HG02623 (cell line): ENCODE measurements at regions not wholly inside any gene's neighbourhood (a gene's known extent, or its start where the extent isn't known, plus 50 kb on each side); places are given as distances from the start of the nearest gene placed in this dataset.

Source experiments
- ATAC-seq: cut with Tn5 transposase; IDR thresholded peaks from one replicate; pipeline ENCODE4 v1.9.1; 2021; ENCODE audit warnings: moderate library complexity; ENCODE audit not compliant: unreplicated experiment

DNA sequence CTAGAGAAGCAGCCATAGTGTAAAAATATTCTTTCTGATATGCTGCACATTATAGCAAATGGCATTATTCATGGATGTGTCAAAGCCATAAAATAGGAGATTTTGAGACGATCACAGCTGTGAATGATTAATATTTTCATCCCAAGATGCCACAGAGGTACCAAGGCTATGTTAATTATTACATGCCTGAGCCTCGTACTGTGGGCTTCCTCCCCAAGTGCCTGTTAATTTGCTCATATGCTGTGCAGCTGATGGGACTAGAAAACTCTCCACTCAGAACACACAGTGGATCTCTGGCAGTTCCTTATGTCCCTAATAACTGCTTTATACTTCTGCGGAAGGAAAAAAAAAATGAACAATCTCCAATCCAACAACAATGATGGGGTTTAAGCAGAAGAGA is 184.9 kb upstream of the TSHZ2 start:
- ATAC-seq = no peak

DNA sequence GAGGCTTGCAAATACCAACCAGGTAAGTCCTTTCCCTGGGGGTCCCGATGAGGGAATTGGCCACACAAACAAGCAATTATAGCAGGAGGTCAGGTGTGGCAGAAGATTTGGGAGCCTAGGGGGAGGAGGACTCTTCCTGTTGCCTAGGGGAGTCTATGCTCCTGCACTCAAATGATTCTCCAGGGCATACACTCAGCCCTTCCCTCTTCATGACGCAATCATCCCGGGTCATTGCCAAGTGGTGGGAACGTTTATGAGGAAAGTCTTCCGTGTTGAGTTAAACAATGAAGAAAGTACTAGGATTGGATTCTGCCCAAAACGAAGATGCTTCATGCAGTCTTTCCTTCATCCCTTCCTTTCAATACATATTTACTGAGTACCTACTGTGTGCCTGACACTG is 186.5 kb upstream of the TSHZ2 start:
- ATAC-seq = no peak

DNA sequence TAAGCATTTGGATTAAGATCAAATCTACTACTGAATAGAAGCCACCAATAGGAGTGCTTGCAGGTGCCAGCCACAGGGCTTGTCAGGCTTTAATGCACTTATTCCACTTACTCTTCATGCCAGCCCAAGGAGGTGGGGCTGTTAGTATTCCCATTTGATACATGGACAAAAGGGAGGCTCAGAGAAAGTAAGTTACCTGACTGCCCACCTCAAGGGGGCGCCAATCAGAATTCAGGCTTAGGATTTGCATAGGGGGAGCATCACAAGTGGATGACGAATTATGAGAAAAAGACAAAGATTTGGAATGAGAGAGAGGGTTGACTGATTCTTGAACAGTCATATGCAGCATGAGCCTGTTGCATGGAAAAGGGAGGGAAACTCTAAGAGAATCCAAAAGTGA is 188.4 kb upstream of the TSHZ2 start:
- ATAC-seq = no peak

DNA sequence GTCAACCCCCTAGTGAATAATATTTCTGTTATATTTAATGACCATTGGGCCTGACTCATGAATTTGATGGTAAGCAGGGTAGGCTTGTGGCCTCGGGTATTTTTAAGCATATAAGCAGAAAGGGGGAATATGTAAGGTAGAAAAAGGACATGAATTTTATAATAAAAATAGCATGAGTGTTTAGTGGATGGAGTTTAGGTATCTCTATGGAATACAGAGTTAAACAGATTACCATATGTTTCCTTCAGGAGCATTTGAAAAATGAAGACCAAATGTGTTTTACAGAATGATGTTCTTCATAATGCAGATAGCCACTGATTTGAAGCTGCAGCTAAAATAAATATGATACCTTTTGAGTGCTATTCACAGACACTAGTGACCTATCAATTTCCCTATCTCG is 191.7 kb upstream of the TSHZ2 start:
- ATAC-seq = no peak

DNA sequence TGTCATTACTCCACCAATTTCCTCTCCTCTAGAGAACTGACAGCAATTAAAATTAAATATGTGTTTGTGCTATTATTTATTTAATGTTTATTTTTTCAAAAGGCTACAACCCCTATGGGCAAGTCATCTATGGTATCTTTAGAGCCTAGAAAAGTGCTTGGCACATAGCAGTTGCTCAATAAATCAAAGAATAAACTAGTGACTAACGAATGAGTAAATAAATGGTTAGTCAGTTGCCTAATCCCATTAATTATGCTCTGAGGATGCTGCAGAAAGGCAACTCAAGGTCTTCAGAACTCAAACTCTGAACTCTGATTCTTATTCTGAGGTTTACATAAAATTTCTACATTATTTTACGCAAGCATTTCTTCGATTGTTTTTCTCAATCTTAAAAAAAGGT is 193.0 kb upstream of the TSHZ2 start:
- ATAC-seq = no peak

DNA sequence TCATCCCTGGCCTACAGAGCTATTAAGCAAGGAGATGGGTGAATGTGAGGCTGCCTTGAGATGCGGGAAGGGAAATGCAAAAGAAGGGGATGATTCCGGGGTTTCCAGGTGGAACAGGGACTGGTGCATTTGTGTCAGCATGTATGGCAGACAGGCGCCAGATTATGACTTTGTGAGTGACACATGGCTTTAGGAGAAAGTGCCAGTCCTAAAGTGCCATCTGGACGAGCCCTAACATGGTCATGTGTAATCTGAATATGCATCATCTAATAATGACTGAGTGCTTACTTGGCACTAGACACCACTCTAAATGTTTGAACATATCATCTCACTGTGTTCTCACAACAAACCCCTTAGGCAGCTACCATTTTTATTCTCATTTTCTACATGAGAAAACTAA is 195.0 kb upstream of the TSHZ2 start:
- ATAC-seq = no peak

DNA sequence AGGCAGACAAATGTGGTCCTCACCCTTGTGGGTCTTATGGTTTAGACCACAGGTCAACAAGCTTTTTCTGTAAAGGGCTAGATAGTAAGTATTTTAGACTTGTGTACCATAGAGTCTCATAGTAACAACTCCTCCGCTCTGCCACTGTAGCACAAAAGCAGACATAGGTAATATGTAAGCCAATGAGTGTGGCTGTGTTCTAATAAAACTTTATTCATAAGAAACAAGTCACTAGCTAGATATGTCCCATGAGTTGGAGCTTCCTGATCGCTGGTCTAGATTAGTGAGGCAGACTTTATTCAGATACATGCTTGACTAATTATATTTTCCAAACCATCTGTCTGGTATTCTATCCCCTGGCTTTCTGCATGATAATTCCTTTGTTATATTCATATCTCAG is 196.4 kb upstream of the TSHZ2 start:
- ATAC-seq = no peak

DNA sequence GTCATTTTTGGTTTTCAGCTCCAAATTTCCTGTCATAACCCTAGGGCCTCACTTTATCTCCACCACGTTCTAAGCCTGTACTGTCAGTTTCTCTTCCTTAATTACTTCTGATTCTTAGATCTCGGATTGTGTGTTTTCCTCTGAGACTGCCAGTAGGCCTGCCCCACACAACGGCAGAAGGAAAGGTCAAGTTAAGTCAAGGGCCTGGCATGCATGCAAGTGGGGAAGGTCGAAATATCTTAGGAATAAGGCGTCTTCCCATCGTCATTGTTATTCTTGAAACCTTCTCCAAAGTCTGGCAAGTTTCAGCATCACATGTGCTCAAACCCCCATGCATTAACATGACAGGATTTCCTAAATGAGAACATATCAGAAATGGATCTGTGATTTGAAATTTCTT is 203.5 kb upstream of the TSHZ2 start:
- ATAC-seq = no peak

DNA sequence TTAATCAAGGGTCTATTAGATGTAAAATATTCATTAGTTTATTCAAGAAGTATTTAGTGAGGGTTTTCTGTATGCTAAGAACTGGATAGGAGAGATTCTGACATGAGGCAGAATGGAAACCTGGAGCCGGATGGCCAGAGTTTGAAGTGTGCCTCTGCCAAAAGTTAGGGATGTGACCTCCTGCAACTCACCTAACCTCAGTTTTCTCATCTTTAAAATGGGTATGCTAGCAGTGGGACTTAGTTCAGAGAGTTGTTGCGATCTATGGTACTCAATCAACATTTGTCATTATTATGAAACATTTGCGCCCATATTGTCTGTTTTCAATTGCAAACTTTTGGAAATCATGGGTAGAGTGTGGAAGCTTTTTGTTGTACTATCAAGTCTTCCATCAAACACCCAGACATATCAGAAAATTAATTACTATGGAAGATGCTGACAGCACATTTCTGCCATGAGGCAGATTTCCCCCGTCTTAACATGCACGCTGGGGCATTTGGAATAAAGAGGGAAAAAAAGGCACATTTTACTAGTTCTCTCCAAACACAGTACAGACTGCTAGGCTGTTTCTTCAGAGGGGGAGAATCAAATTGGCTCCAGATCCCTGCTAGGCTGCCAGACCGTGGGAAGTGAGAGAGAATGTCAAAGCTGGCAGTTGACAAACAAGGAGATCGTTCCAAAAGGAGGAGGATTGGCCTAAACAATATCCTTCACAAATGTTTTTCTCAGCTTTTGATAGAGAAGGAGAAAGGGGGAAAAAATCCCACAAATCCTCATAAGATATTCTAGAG is 205.3 kb upstream of the TSHZ2 start:
- no peak for ATAC-seq

DNA sequence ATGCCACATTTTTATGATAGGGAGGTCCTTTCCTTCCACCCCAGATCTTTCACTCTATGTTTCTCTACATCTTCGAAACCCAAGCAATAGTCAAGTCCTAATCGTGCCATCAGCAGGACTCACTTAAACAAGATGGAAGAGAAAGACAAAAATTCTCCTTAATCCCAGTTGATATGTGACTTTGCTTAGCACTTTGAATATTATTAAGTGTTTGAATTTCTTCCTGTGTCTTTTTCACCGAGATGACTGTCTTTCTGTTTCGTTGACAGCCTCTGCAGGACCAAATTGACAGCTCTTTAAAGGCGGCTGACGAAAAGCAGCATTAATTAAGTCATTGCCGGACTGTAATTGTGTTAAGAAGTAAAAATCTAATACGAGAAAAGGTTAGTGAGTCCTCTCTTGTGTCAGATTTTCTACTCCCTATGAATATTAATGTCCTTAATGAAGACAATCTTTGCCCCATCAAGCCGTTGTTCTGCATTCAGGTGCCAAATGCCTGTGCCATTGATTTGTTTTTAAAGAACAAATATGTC is 208.8 kb upstream of the TSHZ2 start:
- no peak for ATAC-seq

DNA sequence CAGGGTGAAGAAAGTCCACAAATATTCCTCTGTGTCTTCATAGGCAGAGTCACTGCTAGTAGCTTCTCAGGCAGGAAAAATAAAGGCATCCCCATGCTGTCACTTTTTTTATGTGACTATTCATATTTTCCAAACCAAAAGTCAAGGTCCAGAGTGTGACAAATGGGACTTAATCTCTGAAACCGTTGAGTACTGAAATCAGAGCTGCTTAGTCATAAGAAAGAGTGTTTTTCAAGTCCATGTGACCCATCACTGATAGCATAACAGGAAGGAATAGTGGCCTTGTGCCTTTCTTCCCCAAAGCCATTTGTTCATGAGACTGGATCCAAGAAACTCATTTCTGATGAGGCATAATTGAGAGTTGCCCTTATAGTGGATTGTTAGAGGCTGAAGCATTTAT is 210.3 kb upstream of the TSHZ2 start:
- no peak for ATAC-seq

DNA sequence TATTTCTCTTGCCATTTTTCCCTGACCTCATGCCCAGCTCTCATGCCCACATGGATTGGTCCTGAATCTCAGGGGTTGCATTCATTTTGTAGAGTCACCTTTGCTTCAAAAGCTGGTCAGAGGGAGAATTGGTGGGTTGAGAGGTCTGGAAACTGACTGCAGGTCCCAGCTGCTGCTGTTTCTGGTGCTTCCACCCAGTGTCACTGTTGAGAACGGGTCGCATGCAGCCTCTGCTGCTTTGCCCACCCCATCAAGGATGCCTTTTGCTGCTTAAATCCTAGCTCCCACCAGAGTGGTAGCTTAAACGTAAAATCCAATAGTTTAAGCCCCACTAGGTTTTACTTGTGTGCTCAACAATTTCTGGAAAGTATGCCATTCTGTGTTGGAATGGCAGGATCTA is 211.4 kb upstream of the TSHZ2 start:
- ATAC-seq = no peak

DNA sequence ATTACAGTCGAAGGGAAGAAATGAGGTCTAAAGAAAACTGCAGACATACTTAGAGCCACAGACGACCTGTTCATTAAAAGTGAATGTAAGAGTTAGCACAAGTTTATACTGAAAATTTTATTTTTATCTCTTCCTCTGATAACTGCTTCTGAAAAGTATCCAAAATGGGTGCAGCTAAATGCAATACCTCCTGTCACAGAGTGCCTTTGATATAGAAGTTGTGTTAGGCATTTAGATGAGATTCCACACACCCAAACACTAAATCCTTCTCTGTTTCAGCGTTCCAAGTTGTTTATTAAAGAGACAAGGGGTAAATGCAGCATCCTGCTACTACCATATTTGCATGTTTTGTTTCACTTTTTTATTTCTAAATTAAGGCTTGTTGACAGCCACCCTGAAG is 214.7 kb upstream of the TSHZ2 start:
- ATAC-seq = no peak

DNA sequence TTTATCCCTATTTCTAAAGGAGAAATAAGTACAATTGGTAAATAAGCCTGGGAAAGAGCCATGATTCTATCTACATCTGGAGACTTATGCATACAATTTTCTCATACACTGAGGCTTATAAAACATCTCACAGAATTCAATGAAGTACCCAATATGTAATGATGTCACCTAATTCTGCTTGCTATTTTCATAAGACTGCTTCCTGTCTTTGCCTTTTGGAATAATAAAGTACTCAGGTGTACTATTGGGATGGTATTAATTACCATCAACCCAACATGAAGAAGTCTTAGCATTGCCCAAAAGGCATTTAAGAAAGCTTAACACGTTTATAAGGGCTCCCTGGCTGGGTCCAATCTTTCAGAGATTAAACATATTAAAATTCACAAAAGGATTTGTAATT is 216.4 kb upstream of the TSHZ2 start:
- ATAC-seq = no peak

DNA sequence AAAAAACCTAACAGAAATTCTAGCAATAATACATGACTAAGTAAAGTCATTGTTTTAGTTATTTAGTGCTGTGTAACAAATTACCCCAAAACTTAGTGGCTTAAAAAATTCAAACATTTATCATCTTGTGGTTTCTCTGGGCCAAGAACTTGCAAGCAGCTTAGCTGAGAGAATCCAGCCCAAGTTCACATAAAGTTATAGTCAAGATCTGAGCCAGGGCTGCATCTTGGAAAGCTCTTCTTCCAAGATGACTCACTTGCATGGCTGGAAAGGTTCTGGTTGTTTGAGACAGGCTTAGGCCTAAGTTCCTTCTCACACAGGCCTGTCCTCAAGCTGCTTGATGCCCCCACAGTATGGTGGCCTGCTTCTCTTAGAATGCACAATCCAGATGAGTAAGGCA is 217.8 kb upstream of the TSHZ2 start:
- ATAC-seq = no peak

DNA sequence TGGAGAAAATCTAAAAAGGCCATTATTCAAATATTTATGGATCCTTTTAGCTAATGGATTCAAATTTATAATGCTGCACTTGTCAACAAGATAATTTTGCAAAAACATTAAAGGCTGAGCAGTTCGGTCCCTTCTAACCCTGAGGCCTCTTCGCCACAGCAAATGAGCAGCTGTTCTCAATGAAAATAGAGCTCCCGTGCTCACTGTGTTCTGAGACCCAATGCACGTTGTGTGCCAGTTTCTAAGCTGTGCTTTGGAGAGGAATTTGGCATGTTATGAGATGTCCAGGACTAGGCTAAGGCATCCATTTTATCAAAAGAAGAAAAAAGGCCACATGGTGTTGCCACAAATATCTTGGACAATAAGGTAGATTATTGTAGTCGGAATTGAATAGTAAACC is 220.1 kb upstream of the TSHZ2 start:
- no peak for ATAC-seq

DNA sequence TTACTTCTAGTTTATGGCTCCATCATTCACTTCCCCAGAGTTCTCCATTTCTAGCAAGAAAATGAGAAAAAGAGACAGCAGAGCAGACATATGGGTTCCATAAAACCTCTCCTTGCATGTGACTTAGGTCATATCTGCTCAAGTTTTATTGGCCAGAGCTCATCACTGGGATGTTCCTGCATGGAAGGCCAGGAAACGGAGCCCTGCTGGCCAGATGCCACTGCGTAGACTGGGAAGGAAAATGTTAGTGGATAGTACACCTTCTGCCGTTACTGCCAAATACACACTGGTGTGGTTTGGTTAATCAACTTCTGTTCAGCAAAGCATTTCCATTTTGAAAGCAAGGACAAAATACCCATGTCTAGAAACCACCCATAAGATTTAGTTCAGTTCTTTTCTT is 220.6 kb upstream of the TSHZ2 start:
- ATAC-seq = no peak

DNA sequence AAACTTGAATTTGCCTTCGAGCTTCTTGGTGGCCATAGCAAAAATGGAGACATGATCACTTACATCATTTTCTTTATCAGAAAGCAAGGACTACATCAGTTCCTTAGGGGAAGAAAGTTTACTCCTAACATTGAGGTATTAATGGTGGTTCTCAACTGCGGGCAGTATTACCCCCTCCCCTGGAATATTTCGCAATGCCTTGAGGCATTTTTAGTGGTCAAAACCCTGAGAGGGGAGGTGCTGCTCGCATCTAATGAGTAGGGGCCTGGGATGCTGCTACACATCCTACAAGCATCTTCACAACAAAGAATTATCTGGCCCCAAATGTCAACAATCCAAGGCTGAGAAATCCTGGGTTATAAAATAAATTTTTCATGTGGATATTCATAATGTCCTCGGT is 222.2 kb upstream of the TSHZ2 start:
- no peak for ATAC-seq

DNA sequence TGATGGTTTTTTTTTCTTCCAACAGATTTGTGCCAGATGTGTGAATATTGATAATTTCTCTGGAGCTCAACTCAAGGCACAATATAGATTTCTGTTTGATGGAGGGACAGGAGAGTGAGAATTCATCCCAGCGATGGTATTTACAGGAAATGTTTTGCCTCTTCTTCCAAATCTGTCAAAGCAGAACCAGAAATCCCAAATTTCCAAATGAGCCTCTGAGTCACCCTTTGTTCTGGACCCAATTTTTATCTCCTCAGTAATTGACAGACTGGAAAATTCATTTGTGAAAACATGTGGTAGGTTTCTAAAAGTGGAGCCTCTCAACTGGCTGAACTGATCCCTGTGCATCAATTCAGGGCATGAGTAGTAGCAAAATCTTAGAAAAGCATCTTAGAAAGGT is 223.2 kb upstream of the TSHZ2 start:
- no peak for ATAC-seq

DNA sequence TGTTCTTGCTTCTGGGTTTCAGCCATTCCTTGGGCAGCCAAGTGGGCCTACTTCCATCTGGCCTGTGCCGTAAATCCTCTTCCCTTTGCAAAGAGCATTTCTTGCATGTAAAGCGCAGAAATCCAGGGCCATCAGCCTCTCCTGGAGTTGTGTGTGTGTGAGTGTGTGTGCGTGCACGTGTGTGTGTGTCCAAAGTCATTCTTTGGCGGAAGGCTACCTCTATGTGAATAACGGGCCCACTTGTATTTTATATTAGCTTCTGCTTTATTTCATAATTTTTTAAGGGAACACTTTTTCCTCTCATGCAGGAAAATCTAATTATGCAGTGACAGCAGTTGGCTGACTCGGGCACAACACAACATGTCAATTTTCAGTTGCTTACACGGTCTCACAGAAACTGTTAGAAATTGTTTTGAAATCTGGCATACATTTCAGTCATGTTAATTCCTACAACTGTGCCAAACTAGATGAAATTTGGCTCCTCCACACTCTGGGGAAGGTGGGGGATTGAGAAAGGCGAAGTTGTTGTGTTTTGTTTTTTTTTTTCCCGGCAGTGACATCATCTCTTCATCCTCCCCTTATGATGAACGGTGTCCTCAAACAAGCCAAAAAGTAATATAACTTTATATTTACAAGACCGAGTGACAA is 223.7 kb upstream of the TSHZ2 start:
- no peak for ATAC-seq

DNA sequence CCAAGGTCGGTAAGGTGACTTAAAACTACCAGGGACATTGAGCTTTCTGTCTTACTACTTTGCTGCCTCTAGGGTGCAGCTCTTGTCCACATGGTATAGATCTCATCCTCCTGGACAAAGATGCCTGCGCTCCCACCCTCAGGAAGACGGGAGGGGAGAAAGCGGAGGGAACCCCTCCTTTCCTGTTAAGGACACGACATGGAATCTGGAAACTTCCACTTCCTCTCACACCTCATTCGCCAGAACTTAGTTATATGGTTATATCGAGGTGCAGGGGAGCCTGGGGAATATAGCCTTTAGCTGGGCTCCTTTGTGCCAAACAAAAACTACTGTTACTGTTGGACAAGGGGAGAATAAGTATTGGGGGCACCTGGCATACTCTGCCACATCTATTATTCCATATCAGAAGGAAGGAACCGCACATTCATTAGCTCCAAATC is 224.3 kb upstream of the TSHZ2 start:
- ATAC-seq = no peak

DNA sequence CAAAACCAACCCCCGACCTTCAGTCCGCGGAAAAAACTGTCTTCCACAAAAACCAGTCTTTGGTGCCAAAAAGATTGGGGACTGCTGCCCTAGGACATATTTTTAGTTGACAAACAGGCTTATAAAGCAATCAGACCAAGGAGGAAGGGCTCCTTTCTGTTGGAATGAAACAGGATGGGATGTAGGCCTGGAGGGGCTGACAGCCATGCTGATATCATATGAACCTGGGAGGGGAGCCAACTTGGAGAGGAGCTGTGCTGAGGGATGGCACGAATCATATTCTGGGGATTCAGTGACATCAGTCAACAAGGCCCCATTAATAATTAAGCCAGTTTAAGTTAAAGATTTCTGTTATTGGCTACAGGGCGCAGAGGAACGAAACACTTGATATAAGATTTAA is 225.4 kb upstream of the TSHZ2 start:
- ATAC-seq = no peak

DNA sequence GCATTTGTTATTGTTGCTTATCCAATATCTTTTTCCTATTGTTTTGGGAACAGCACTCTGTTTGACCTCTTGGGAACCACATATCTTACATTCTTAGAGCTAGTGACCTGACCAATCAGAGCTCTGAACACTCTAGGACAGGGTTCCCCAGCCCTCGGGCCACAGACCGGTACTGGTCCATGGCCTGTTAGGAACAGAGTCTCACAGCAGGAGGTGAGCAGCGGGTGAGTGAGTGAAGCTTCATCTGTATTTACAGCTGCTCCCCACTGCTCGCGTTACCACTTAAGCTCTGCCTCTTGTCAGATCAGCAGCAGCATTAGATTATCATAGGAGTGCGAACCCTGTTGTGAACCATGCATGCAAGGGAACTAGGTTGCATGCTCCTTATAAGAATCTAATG is 226.0 kb upstream of the TSHZ2 start:
- no peak for ATAC-seq
